C4-2B (cell line): ENCODE measurements at regions not wholly inside any gene's neighbourhood (a gene's known extent, or its start where the extent isn't known, plus 50 kb on each side); places are given as distances from the start of the nearest gene placed in this dataset.

ENCODE experiments used
- H3K27ac ChIP-seq: fragments of 450-650 bp; 2 replicates; pipeline ENCODE4 v1.5.1; 2017
- ZFX ChIP-seq: fragments of 450-650 bp; IDR thresholded peaks from 2 replicates; pipeline ENCODE4 v1.6.1; 2017
- TF ChIP-seq, protein P1 (sequence below): fragments of 450-650 bp; conservative IDR thresholded peaks from 2 replicates; pipeline ENCODE4 v1.5.1; 2017; ENCODE audit warnings: mild to moderate bottlenecking

DNA sequence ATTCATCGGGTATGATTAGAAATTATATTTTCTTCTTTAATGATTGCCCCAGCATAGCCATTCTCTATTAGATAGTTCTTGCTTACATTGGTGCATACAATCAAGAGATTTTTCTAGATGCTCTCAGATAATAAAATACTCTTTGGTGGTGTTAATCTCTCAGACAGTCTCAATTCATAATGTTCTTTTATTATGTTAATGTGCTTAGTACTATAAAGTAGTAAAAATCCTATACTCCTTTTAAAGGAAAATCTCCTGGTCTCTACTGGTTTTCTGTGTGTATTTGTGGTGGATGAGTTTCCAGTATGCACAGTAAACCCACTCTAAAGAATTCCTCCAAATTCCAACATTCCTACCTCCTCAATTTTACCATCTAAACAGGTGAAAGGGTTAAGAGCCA is 203.5 kb downstream of the FAT4 start:
- H3K27ac ChIP-seq: no peak overlapping the region
- TF ChIP-seq ZFX: no peak
- TF ChIP-seq, protein P1, sequence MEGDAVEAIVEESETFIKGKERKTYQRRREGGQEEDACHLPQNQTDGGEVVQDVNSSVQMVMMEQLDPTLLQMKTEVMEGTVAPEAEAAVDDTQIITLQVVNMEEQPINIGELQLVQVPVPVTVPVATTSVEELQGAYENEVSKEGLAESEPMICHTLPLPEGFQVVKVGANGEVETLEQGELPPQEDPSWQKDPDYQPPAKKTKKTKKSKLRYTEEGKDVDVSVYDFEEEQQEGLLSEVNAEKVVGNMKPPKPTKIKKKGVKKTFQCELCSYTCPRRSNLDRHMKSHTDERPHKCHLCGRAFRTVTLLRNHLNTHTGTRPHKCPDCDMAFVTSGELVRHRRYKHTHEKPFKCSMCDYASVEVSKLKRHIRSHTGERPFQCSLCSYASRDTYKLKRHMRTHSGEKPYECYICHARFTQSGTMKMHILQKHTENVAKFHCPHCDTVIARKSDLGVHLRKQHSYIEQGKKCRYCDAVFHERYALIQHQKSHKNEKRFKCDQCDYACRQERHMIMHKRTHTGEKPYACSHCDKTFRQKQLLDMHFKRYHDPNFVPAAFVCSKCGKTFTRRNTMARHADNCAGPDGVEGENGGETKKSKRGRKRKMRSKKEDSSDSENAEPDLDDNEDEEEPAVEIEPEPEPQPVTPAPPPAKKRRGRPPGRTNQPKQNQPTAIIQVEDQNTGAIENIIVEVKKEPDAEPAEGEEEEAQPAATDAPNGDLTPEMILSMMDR: no peak

DNA sequence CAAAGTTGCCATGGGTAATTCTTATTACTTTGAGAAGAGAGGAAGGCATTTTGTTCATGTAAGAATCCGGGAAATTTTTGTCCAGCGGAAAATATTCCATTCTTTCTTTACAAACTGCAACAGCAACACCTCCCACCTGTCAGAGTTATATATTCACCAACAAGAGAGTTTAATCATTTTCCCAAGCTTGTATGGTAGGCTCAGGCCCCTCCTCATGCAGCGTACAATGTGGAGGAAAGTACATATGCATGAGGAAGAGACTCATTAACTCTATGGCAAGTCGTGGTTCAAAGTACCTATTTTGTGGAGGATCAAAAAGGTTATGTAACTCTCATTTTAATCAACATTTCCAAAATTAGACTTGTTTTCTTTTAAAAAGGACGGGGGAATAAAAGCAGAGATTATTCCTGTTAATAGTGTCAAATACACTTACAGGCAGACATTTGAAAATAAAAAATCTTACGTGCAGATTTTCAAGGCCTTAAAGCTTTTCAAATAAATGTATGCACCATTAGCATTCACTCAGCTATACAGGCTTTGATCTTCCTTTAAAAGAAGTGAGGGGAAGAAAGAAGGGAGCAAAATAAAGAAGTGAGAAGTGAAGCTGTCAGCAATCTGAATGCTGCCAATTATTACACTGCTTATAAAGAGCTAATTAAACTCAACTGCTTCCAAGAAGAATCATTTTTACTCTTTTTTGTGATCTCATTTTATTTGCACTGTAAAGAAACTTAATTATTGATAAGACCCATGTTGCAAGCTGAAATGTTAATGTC is 204.8 kb downstream of the FAT4 start:
- H3K27ac ChIP-seq: no peak overlapping the region
- TF ChIP-seq, protein P1: no peak
- no peak for TF ChIP-seq ZFX

DNA sequence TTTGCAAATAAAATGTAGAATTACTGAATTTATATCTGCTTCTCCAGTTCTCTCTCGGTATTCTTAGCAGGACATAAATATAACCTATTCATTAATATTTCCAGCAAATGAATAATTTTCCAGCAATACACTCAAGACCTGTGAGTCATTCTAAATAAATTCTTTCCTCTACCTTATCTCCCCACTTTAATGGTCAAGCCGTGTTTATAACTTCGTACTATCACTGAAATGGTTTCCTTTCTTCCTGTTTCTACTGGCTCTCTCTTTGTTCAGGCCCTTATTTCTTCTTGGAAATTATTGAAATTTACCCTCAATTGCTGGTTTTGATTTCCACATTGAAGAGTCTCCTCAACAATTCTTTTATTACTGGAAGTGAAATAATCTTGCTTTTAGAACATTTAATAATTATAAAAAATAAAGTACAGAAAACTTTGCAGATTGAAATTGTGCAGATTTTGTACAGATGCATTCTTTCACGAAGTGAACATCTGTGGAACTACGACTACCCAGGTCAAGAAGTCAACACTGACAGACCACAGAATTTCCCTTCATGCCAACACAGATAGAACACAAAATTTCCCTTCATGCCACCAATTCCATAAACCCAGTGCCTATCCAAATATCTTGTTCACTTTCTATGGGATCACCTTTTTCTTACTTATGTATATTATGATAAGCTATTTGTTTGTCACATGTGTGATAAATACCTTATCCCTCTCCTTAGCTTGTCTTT is 205.7 kb downstream of the FAT4 start:
- no peak overlapping the region for H3K27ac ChIP-seq
- TF ChIP-seq, protein P1: no peak
- TF ChIP-seq ZFX: no peak

DNA sequence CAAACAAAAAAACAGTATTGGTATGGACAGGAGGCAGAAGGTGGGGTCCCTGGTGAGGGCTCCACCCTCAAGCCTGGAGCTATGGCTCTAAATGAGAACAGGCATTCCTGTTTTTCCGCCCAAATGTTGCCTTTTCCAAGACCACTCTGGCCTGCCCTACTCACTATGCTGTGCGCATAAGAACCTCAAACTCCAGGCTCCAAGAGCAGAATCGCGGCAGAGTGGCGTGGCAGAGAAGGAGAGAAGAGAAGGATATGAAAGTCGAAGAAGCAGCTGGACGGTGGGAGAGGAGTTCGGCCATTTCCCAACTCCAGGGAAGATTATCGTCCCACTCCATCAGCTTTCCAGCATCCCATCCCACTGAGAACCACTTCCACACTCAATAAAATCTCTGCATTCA is 207.8 kb downstream of the FAT4 start:
- no peak overlapping the region for H3K27ac ChIP-seq
- TF ChIP-seq, protein P1: no peak
- no peak for TF ChIP-seq ZFX

GRCh38 chr4:125522992-125523391 is 208.2 kb downstream of the FAT4 start:
- H3K27ac ChIP-seq: no peak overlapping the region
- TF ChIP-seq ZFX: no peak
- TF ChIP-seq, protein P1: no peak

GRCh38 chr4:125526420-125526819 is 211.7 kb downstream of the FAT4 start:
- TF ChIP-seq ZFX: no peak
- TF ChIP-seq, protein P1: peak; percentile 7; the same call in 1 of the 2 replicates
- no peak overlapping the region for H3K27ac ChIP-seq

DNA sequence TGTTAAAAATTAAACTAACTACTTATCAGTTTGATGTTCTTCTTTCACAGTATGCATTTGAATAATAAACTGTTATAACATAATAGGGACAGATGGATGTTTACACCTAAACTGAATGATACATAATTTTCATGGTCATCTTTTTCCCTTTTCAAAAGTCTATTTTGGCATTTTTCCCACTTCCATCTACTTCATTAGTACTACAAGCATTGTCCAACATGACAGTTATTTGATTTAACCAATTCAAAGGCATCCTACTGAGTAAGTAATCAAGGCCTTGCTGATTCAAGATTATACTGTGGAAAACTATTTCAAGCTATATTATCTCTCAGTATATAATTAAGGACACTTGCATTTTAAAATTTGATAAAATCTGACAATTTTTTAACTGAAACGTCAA is 212.9 kb downstream of the FAT4 start:
- TF ChIP-seq ZFX: no peak
- TF ChIP-seq, protein P1: no peak
- H3K27ac ChIP-seq: no peak overlapping the region
